ENCODE measurements at regions not wholly inside any gene's neighbourhood (a gene's known extent, or its start where the extent isn't known, plus 50 kb on each side); places are given as distances from the start of the nearest gene placed in this dataset.

DNA sequence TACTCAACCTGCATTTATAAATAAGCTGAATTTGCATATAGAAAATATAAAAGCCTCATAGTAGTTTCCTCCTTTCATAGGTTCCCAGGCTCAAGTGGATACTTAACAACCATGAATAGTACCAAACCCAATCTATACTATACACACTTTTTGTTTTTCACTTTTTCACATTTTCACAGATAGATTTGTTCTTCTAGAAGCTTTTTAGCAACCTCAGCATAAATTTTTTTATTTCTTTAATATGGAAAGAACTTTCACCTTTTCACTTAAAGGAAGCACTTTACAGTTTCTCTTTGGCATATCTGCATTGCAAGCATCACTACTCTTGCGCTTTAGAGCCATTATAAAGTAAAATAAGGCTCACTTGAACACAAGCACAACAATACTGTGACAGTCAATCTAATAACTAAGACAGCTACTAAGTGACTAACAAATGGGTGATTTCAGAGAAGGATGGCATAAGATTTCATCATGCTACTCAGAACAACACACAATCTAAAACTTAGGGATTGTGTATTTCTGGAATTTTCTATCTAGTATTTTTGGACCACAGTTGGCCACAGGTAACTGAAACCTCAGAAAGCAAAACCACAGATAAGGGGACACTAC lies 1063.6 kb downstream of the FAM181B start:
- no peak for TF ChIP-seq Cebpa-rat (IDR thresholded peaks at IDR 0.05)
- H3K4me3 ChIP-seq = no peak overlapping the region
- H3K36me3 ChIP-seq = no peaks in the 10 kb centered on the region
- H3K27me3 ChIP-seq = no peaks in the 10 kb centered on the region
- H3K9me3 ChIP-seq (replicated peaks in 1 of 11) = no peaks in the 10 kb centered on the region
- no peaks in the 10 kb centered on the region for H3K4me1 ChIP-seq
- H3K4me2 ChIP-seq = no peak overlapping the region
- no peaks in the 10 kb centered on the region for H4K20me1 ChIP-seq
- H3K9ac ChIP-seq = no peak overlapping the region
- no peak overlapping the region for H3K27ac ChIP-seq

GRCh38 chr11:81658722-81659121 lies 1074.9 kb downstream of the FAM181B start:
- H3K27ac ChIP-seq = no peak overlapping the region
- peaks cover 7 to 16% (median 8%) of the 10 kb centered on the region in 11 experiments; a peak in 18 of 22 replicates for H3K9me3 ChIP-seq (replicated peaks in 1 of 11)
- H3K27me3 ChIP-seq = no peaks in the 10 kb centered on the region
- no peaks in the 10 kb centered on the region for H4K20me1 ChIP-seq
- no peaks in the 10 kb centered on the region for H3K4me1 ChIP-seq
- H3K4me3 ChIP-seq = no peak overlapping the region
- no peak for TF ChIP-seq Cebpa-rat (IDR thresholded peaks at IDR 0.05)
- H3K36me3 ChIP-seq = no peaks in the 10 kb centered on the region
- H3K4me2 ChIP-seq = no peak overlapping the region
- H3K9ac ChIP-seq = no peak overlapping the region

DNA sequence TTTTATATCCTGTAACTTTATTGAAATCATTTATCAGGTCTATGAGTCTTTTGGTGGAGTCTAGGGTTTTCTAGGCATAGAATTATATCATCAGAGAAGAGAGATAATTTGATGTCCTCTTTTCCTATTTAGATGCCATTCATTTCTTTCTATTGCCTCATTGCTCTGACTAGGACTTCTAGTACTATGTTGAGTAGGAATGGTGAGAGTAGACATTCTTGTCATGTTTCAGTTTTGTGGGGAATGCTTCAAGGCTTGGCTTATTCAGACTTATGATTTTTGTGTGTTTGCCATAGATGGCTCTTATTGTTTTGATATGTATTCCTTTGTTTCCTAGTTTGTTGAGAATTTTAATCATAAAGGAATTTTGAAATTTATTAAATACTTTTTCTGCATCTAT lies 1078.3 kb downstream of the FAM181B start:
- Histone ChIP-seq H3K4me1 (no peaks in the 10 kb centered on the region), H3K4me3 (no peak overlapping the region), H4K20me1 (no peaks in the 10 kb centered on the region), H3K9me3 (replicated peaks in 1 of 11) (peaks cover 7 to 16% (median 8%) of the 10 kb centered on the region in 11 experiments; a peak in 18 of 22 replicates), H3K36me3 (no peaks in the 10 kb centered on the region), H3K27me3 (no peaks in the 10 kb centered on the region), H3K9ac (no peak overlapping the region), H3K4me2 (no peak overlapping the region), H3K27ac (no peak overlapping the region)
- no peak for TF ChIP-seq Cebpa-rat (IDR thresholded peaks at IDR 0.05)

DNA sequence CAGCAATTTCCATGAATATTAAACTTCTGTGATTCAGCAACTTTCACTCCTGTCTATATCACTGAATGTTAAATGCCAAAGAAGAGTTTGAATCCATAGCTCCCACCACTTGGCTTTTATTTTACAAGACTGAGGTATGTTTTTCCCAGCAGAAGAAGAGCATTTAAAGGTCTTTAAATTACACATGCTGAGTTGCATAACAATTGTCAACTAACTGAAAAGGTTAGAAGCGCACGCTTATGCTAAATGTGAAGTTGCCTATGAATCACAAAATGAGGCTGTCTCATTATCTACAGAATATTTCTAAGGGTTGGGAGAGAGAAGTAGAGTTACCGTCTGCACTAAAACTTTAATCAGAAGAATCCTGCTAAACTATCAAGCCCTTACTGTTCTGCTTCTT lies 1086.3 kb downstream of the FAM181B start:
- Histone ChIP-seq H3K36me3 (no peaks in the 10 kb centered on the region), H3K4me1 (no peaks in the 10 kb centered on the region), H3K9ac (no peak overlapping the region), H3K4me3 (no peak overlapping the region), H3K9me3 (replicated peaks in 1 of 11) (no peaks in the 10 kb centered on the region), H3K27ac (no peak overlapping the region), H4K20me1 (no peaks in the 10 kb centered on the region; a peak in 1 of 22 replicates), H3K4me2 (no peak overlapping the region), H3K27me3 (peaks cover 0 to 14% (median 7%) of the 10 kb centered on the region in 11 experiments; a peak in 8 of 22 replicates)
- TF ChIP-seq Cebpa-rat (IDR thresholded peaks at IDR 0.05) = no peak

DNA sequence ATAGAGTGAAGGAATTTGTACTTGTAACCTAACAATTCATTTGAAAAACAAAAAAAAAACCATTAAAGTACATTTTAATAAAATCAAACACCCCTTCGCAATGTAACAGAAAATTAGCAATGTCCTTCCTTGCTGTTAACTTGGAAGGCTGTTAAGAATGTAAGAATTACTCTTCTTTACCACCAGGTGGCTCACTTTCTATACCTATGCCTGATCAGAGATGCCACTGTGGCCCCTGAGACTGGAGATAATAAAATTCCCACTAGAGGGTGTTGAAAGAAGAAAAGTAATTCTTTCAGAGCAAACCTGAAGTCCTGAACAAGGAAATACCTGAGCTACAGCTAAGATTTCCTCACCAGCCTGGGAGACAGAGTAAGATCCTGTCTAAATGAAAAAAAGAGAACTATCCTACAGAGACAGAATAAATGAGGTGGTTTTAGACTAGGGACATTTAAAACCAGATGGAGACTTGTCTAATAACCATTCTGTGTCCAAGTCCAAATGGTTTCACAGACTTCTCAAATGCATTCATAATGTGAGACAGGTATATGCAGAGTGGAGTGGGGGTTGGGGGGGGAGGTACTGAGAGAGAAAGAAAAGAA lies 1089.3 kb downstream of the FAM181B start:
- Histone ChIP-seq H3K9ac (no peak overlapping the region), H3K4me2 (0 out of 22 replicates have a peak overlapping the region, but pooled peaks of 1 of the 11 experiments have one; percentile 36), H3K4me3 (no peak overlapping the region)

GRCh38 chr11:81634483-81634882 lies 1099.2 kb downstream of the FAM181B start:
- H3K9ac ChIP-seq = no peak overlapping the region
- H3K27ac ChIP-seq = no peak overlapping the region
- no peaks in the 10 kb centered on the region for H3K36me3 ChIP-seq
- no peaks in the 10 kb centered on the region for H3K9me3 ChIP-seq (replicated peaks in 1 of 11)
- H4K20me1 ChIP-seq = no peaks in the 10 kb centered on the region
- peak in 3 of 11 experiments; percentile 22 to 77 (median 59); a peak in 4 of 22 replicates for TF ChIP-seq Cebpa-rat (IDR thresholded peaks at IDR 0.05)
- H3K27me3 ChIP-seq = no peaks in the 10 kb centered on the region
- no peak overlapping the region for H3K4me2 ChIP-seq
- H3K4me1 ChIP-seq = no peaks in the 10 kb centered on the region
- H3K4me3 ChIP-seq = no peak overlapping the region

More for the DNA sequence above, 1089.3 kb downstream of the FAM181B start:
- H3K4me1 ChIP-seq = no peaks in the 10 kb centered on the region
- H3K9me3 ChIP-seq (replicated peaks in 1 of 11) = no peaks in the 10 kb centered on the region
- no peaks in the 10 kb centered on the region for H3K36me3 ChIP-seq
- H4K20me1 ChIP-seq = no peaks in the 10 kb centered on the region; a peak in 1 of 22 replicates
- TF ChIP-seq Cebpa-rat (IDR thresholded peaks at IDR 0.05) = no peak
- peaks cover 0 to 14% (median 7%) of the 10 kb centered on the region in 11 experiments; a peak in 8 of 22 replicates for H3K27me3 ChIP-seq
- no peak overlapping the region for H3K27ac ChIP-seq

DNA sequence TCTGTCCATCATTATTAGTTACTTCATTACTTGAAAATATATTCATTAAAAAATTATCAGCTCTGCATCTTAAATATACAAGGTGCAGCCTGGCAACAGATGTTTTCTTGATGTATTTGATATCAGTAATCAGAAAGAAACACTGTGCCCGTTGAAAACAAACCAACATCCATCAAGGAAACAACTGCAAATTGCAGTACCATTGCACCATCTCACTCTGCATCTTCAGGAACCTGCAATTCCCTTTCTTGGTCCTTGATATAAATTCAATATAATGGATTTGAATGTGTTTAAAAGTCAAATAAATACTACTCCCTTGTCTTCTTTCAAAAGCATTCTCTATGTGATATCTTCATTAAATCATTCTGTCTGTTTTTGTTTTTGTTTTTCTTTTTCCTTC lies 1131.2 kb downstream of the FAM181B start:
- no peak overlapping the region for H3K9ac ChIP-seq
- no peak overlapping the region for H3K27ac ChIP-seq
- no peak overlapping the region for H3K4me2 ChIP-seq
- no peak for TF ChIP-seq Cebpa-rat (IDR thresholded peaks at IDR 0.05)
- H3K27me3 ChIP-seq = no peaks in the 10 kb centered on the region
- no peaks in the 10 kb centered on the region for H3K4me1 ChIP-seq
- no peak overlapping the region for H3K4me3 ChIP-seq
- H4K20me1 ChIP-seq = no peaks in the 10 kb centered on the region
- no peaks in the 10 kb centered on the region for H3K9me3 ChIP-seq (replicated peaks in 1 of 11)
- H3K36me3 ChIP-seq = no peaks in the 10 kb centered on the region

GRCh38 chr11:81596704-81597103 lies 1137.0 kb downstream of the FAM181B start:
- no peak overlapping the region for H3K4me3 ChIP-seq
- no peak overlapping the region for H3K27ac ChIP-seq
- H3K36me3 ChIP-seq = no peaks in the 10 kb centered on the region
- no peak overlapping the region for H3K4me2 ChIP-seq
- H3K9ac ChIP-seq = no peak overlapping the region
- H3K27me3 ChIP-seq = no peaks in the 10 kb centered on the region
- H4K20me1 ChIP-seq = no peaks in the 10 kb centered on the region
- H3K4me1 ChIP-seq = peaks cover 0 to 6% (median 0%) of the 10 kb centered on the region in 10 experiments; a peak in 1 of 20 replicates
- TF ChIP-seq Cebpa-rat (IDR thresholded peaks at IDR 0.05) = no peak
- no peaks in the 10 kb centered on the region for H3K9me3 ChIP-seq (replicated peaks in 1 of 11)

DNA sequence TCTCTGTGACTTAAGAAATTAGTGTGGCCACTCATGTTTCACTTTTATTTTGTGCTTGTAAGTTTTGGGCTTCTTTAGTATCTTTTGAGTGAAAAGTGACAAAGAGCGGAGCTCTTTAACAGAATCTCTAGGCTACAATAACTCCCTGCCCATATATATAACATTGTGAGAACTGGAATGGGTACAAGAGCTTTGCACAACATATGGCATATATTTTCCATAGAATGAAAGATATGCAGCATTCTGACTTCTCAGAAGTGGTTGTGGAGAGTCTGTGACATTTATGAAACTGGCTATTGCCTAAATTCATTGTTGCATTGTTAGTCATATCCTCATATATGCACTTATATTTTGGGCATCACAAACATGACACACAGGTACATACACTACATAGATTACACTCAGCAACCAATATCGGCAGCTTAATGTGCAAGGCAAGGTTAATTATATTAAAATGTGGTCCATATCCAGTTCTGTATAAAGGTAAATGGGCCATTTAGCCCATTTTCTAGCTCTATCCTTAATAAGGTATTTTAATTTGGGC lies 1148.2 kb downstream of the FAM181B start:
- no peak overlapping the region for H3K4me2 ChIP-seq
- H3K4me3 ChIP-seq = no peak overlapping the region
- no peaks in the 10 kb centered on the region for H3K4me1 ChIP-seq
- no peak for TF ChIP-seq Cebpa-rat (IDR thresholded peaks at IDR 0.05)
- H3K27ac ChIP-seq = no peak overlapping the region
- no peaks in the 10 kb centered on the region for H3K36me3 ChIP-seq
- H3K27me3 ChIP-seq = no peaks in the 10 kb centered on the region
- H4K20me1 ChIP-seq = no peaks in the 10 kb centered on the region
- H3K9ac ChIP-seq = no peak overlapping the region
- no peaks in the 10 kb centered on the region for H3K9me3 ChIP-seq (replicated peaks in 1 of 11)

DNA sequence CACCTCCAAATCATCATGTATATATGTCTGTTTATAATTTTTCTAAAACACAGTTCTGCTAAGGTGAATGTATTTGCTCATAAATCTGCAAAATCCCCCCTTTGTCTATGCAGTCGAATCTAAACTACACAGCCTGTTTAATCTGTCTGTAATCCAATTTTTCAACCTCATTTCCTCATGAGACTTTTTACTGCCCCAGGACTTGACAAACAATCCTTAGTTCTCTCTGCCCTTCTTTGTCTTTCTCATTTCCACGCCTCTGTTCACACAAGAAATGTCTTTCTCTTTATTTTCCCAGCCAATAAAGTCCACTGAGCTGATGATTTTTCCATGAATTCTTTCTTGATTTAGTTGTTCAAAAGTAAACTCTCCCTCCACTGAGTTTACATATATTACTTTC lies 1154.3 kb downstream of the FAM181B start:
- Histone ChIP-seq H3K4me1 (no peaks in the 10 kb centered on the region), H3K4me3 (no peak overlapping the region), H3K36me3 (no peaks in the 10 kb centered on the region), H3K9me3 (replicated peaks in 1 of 11) (no peaks in the 10 kb centered on the region), H3K27me3 (no peaks in the 10 kb centered on the region), H3K4me2 (no peak overlapping the region), H3K9ac (no peak overlapping the region), H3K27ac (no peak overlapping the region), H4K20me1 (no peaks in the 10 kb centered on the region)
- TF ChIP-seq Cebpa-rat (IDR thresholded peaks at IDR 0.05) = no peak

Measured in BLaER1 treated with 17β-estradiol and CSF1 and Interleukin-3, amounts not matched to agents 10 nM and 100 nM (cell line).